ENCODE measurements at regions not wholly inside any gene's neighbourhood (a gene's known extent, or its start where the extent isn't known, plus 50 kb on each side); places are given as distances from the start of the nearest gene placed in this dataset.
A peak's percentile ranks its signal among the peaks of the same experiment; 100 is the strongest.

DNA sequence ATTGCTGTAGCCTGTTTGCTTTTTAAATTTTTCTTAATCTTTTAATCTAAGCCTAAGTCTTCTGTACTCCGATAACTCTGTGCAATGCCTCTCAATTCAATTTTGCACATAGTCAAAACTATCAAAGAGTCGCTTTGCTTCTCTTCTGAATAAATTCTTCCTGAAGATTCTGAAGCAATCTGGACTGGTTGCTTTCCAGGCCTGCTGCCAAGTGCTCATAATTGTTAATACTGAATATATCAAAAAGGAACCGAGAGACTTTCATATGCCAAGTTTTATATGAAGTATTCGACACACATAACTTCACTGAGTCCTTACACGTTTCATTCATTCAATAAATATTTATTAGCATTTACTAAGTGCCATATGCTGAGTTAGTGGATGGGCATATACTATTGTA is 91.3 kb downstream of the EDNRB start:
- no peak overlapping the region for H3K4me2 ChIP-seq (ENCODE audit: low read length)
- CTCF ChIA-PET = no interaction called here
- no peaks in the 10 kb centered on the region for H3K79me2 ChIP-seq (ENCODE audit: insufficient read depth, low read length)
- DNase-seq (ENCODE audit: low read depth, low spot score) (no peak), ATAC-seq (no peak)
- no TSS peak for BruUV-seq (replicated peaks)
- no peak overlapping the region for H2AFZ ChIP-seq (ENCODE audit: low read depth, low read length, poor library complexity, severe bottlenecking)
- TF ChIP-seq RAD21 (IDR thresholded peaks at IDR 0.05; ENCODE audit: low read depth) (no peak), EZH2phosphoT487 (IDR thresholded peaks at IDR 0.05; ENCODE audit: borderline replicate concordance) (no peak), POLR2A (IDR thresholded peaks at IDR 0.05; ENCODE audit: borderline replicate concordance, extremely low read depth, insufficient read depth, insufficient read length) (no peak), JUND (IDR thresholded peaks at IDR 0.05) (no peak), YY1 (IDR thresholded peaks at IDR 0.05; ENCODE audit: extremely low read depth, insufficient replicate concordance, low read depth, low read length) (no peak)
- no peak overlapping the region for H3K27ac ChIP-seq (ENCODE audit: low read depth, low read length)
- no peaks in the 10 kb centered on the region for H3K4me1 ChIP-seq (ENCODE audit: control insufficient read depth in 1 of 2, insufficient read depth in 2 of 2, low read length in 2 of 2)
- no peaks in the 10 kb centered on the region for H3K27me3 ChIP-seq (ENCODE audit: insufficient read depth, low read length)
- POLR2A ChIA-PET = no interaction called here
- RAD21 ChIA-PET (ENCODE audit: low non-redundant PET in 1 of 2, low total read pairs in 2 of 2, uncharacterized antibody in 2 of 2, unreplicated experiment in 2 of 2) = no interaction called here
- no peak overlapping the region for H3K4me3 ChIP-seq (replicated peaks in 1 of 2; ENCODE audit: low read depth in 1 of 2, low read length in 2 of 2)
- H3K9ac ChIP-seq (ENCODE audit: low read length) = no peak overlapping the region
- no peaks in the 10 kb centered on the region for H3K9me2 ChIP-seq (ENCODE audit: insufficient read depth)
- no peaks in the 10 kb centered on the region for H3K36me3 ChIP-seq (ENCODE audit: control insufficient read depth in 1 of 2, insufficient read depth in 2 of 2, low read length in 2 of 2)
- H4K20me1 ChIP-seq (ENCODE audit: insufficient read depth) = no peaks in the 10 kb centered on the region
- no peaks in the 10 kb centered on the region for H3K9me3 ChIP-seq (ENCODE audit: control insufficient read depth in 1 of 2, insufficient read depth in 1 of 2, low read depth in 1 of 2, low read length in 2 of 2)
- intact Hi-C loops (cut with micrococcal nuclease) = no loop called here

DNA sequence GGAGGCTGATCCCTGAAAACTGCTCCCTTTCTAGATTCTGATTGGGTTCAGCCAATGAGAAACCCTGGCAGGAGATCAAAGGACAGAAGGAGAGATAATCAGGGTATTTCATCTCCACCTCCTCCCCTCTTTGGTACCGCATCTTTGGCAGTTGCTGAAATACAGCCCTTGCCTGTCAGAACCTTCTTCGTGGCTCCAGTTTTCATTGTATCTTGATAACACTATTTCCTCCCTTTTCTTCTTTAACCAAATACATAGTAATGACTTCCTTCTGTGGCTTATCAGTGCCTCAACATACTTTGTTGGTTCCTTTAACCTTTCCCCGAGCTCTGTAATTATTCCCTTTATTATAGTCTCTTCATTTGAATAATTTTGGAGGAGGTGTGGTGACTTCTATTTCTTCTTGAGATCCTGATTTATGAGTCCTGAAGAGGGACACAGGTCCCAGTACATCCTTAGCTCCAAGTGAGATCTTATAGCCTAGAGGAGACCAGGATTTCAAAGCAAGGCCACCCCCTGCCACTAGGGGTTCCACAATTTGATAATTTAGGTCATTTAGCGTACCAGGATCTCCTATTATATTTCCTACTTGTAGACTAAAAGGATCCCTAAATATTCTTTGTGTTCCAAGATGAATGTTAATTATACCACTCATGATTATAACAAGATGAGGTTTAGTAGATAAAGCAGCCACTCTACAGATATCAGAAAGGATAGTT is 98.0 kb downstream of the EDNRB start:
- H3K27ac ChIP-seq (ENCODE audit: low read depth, low read length) = no peak overlapping the region
- H3K9ac ChIP-seq (ENCODE audit: low read length) = no peak overlapping the region
- H3K4me1 ChIP-seq (ENCODE audit: control insufficient read depth in 1 of 2, insufficient read depth in 2 of 2, low read length in 2 of 2) = no peaks in the 10 kb centered on the region
- H3K9me3 ChIP-seq (ENCODE audit: control insufficient read depth in 1 of 2, insufficient read depth in 1 of 2, low read depth in 1 of 2, low read length in 2 of 2) = no peaks in the 10 kb centered on the region
- 0 out of 2 replicates have a peak, but pooled peaks cover 3% of the 10 kb centered on the region for H3K27me3 ChIP-seq (ENCODE audit: insufficient read depth, low read length)
- no TSS peak for BruUV-seq (replicated peaks)
- CTCF ChIA-PET = no interaction called here
- no peaks in the 10 kb centered on the region for H4K20me1 ChIP-seq (ENCODE audit: insufficient read depth)
- H3K9me2 ChIP-seq (ENCODE audit: insufficient read depth) = no peaks in the 10 kb centered on the region
- no peak overlapping the region for H3K4me2 ChIP-seq (ENCODE audit: low read length)
- TF ChIP-seq EGR1 (IDR thresholded peaks at IDR 0.05; ENCODE audit: low read depth) (no peak), CTCF (IDR thresholded peaks at IDR 0.05 in 2 of 3, conservative IDR thresholded peaks at IDR 0.05 in 1 of 3; ENCODE audit: borderline replicate concordance in 1 of 3, insufficient read depth in 1 of 3, low read depth in 2 of 3, low read length in 2 of 3) (peak in 2 of 3 experiments; percentile 26 to 34; a peak in 3 of 6 replicates), MAX (IDR thresholded peaks at IDR 0.05) (no peak), REST (IDR thresholded peaks at IDR 0.05; ENCODE audit: low read depth) (no peak), TCF7L2 (IDR thresholded peaks at IDR 0.05; ENCODE audit: borderline replicate concordance, extremely low read depth, insufficient read depth, insufficient read length) (no peak), ZNF274 (IDR thresholded peaks at IDR 0.05; ENCODE audit: low read depth, low read length) (no peak), SP1 (IDR thresholded peaks at IDR 0.05; ENCODE audit: low read depth) (no peak), SRF (IDR thresholded peaks at IDR 0.05; ENCODE audit: low read depth) (no peak)
- DNase-seq (ENCODE audit: low read depth, low spot score) (no peak), ATAC-seq (peak; percentile 36; the same call in 1 of the 2 replicates)
- POLR2A ChIA-PET = no interaction called here
- H3K79me2 ChIP-seq (ENCODE audit: insufficient read depth, low read length) = no peaks in the 10 kb centered on the region
- RAD21 ChIA-PET (ENCODE audit: low non-redundant PET in 1 of 2, low total read pairs in 2 of 2, uncharacterized antibody in 2 of 2, unreplicated experiment in 2 of 2) = no interaction called here
- H3K36me3 ChIP-seq (ENCODE audit: control insufficient read depth in 1 of 2, insufficient read depth in 2 of 2, low read length in 2 of 2) = no peaks in the 10 kb centered on the region
- intact Hi-C loops (cut with micrococcal nuclease) = no loop called here
- H2AFZ ChIP-seq (ENCODE audit: low read depth, low read length, poor library complexity, severe bottlenecking) = no peak overlapping the region
- H3K4me3 ChIP-seq (replicated peaks in 1 of 2; ENCODE audit: low read depth in 1 of 2, low read length in 2 of 2) = no peak overlapping the region
